Right lobe of liver (tissue), 6 donors: ENCODE measurements at regions not wholly inside any gene's neighbourhood (a gene's known extent, or its start where the extent isn't known, plus 50 kb on each side); places are given as distances from the start of the nearest gene placed in this dataset.

Experiments used
- ATAC-seq, 4 donors: fragments of 200-7000 bp; cut with Tn5 transposase; one replicate each; pipeline ENCODE4 v1.9.1; 2020; ENCODE audit warnings: mild to moderate bottlenecking in 4 of 4, moderate library complexity in 4 of 4
- DNase-seq, 3 donors: peaks; one replicate each; pipeline ENCODE4 v3.0.0-alpha.2; 2020
- H3K27ac ChIP-seq, 3 donors: fragments of 200-600 bp; one replicate each; pipeline ENCODE4 v1.8.0; 2022
- H3K27me3 ChIP-seq, 2 donors: fragments of 200-600 bp; one replicate each; pipeline ENCODE4 v1.8.0; 2022
- H3K36me3 ChIP-seq, 4 donors: fragments of 200-600 bp; sonication (generic) in 1 of 4; one replicate each; pipeline versions ENCODE4 v1.5.1 to v1.8.0; 2017 to 2022; ENCODE audit warnings: control low read depth in 1 of 4
- H3K4me1 ChIP-seq, 4 donors: fragments of 200-600 bp; sonication (generic) in 1 of 4; one replicate each; pipeline versions ENCODE4 v1.5.1 to v1.8.0; 2017 to 2022; ENCODE audit warnings: control low read depth in 1 of 4
- H3K4me3 ChIP-seq, 3 donors: fragments of 200-600 bp; one replicate each; pipeline ENCODE4 v1.8.0; 2022
- H3K9me3 ChIP-seq, 4 donors: fragments of 200-600 bp; sonication (generic) in 1 of 4; one replicate each; pipeline versions ENCODE4 v1.5.1 to v1.8.0; 2017 to 2022; ENCODE audit warnings: control low read depth in 1 of 4
- CTCF ChIP-seq, 4 donors: fragments of 200-600 bp in 3 of 4; fragments of 450-650 bp in 1 of 4; IDR thresholded peaks; one replicate each; pipeline versions ENCODE4 v1.5.1 to v1.8.0; 2016 to 2022; ENCODE audit warnings: antibody characterized with exemption in 4 of 4, mild to moderate bottlenecking in 2 of 4
- POLR2A ChIP-seq: fragments of 450-650 bp; IDR thresholded peaks from one replicate; pipeline ENCODE4 v1.6.1; 2017; ENCODE audit warnings: antibody characterized with exemption, mild to moderate bottlenecking
- WGBS: methylation state at CpG from one replicate; pipeline ENCODE4 v1.1.6; 2018; ENCODE audit warnings: low coverage, low lambda C conversion rate; ENCODE audit not compliant: insufficient coverage; ENCODE audit errors: missing lambda C conversion rate; 5-methylcytosine and 5-hydroxymethylcytosine counted together
- intact Hi-C, 2 donors: fragments of 100-400 bp; cut with DNase I; formaldehyde crosslinking; loops; one replicate each; pipeline versions ENCODE4 v1.11.2 to v1.14.1; 2022
- donor health status: DM: no; HTN: yes; CAD: no.
- donor health status: DM: no; HTN: no; CAD: no.
- donor health status: DM: no; HTN: no; CAD: no.
- donor health status: DM: no; HTN: yes; CAD: no.
- donor health status: DM: no; HTN: yes; CAD: no.

- intact Hi-C loops: no loop called here
- Histone ChIP-seq H3K9me3 (no peaks in the 10 kb centered on the region), H3K4me1 (no peaks in the 10 kb centered on the region), H3K27me3 (no peaks in the 10 kb centered on the region), H3K27ac (no peak overlapping the region), H3K36me3 (no peaks in the 10 kb centered on the region), H3K4me3 (no peak overlapping the region)
- ATAC-seq: no peak
- DNase-seq: no peak
- no peak for TF ChIP-seq CTCF (IDR thresholded peaks at IDR 0.05)
- no peak for TF ChIP-seq POLR2A
- WGBS: 57% methylated on average over 2 of the region's 2 CpGs
These were observed 1065.9 kb upstream of the RBFOX1 start for GRCh38 chr16:6266703-6267102.

GRCh38 chr16:6265968-6266367, 1066.7 kb upstream of the RBFOX1 start:
- no peak for ATAC-seq
- no peak overlapping the region for H3K27ac ChIP-seq
- WGBS: 58% methylated on average over 4 of the region's 4 CpGs
- TF ChIP-seq CTCF (IDR thresholded peaks at IDR 0.05) (no peak), POLR2A (no peak)
- DNase-seq: no peak
- intact Hi-C loops: no loop called here
- no peaks in the 10 kb centered on the region for H3K4me1 ChIP-seq
- no peaks in the 10 kb centered on the region for H3K36me3 ChIP-seq
- no peaks in the 10 kb centered on the region for H3K27me3 ChIP-seq
- H3K9me3 ChIP-seq: no peaks in the 10 kb centered on the region
- H3K4me3 ChIP-seq: no peak overlapping the region

GRCh38 chr16:6258056-6258455, 1074.6 kb upstream of the RBFOX1 start:
- intact Hi-C loops: no loop called here
- no peak overlapping the region for H3K27ac ChIP-seq
- no peaks in the 10 kb centered on the region for H3K9me3 ChIP-seq
- TF ChIP-seq POLR2A: no peak
- TF ChIP-seq CTCF (IDR thresholded peaks at IDR 0.05): no peak
- no peak for DNase-seq
- H3K27me3 ChIP-seq: no peaks in the 10 kb centered on the region
- no peak overlapping the region for H3K4me3 ChIP-seq
- ATAC-seq: no peak
- H3K4me1 ChIP-seq: no peaks in the 10 kb centered on the region
- H3K36me3 ChIP-seq: no peaks in the 10 kb centered on the region
- WGBS: 42% methylated on average over 3 of the region's 3 CpGs

GRCh38 chr16:6252541-6252940, 1080.1 kb upstream of the RBFOX1 start:
- TF ChIP-seq CTCF (IDR thresholded peaks at IDR 0.05): no peak
- TF ChIP-seq POLR2A: no peak
- 42% methylated on average over 4 of the region's 4 CpGs for WGBS
- Histone ChIP-seq H3K4me3 (no peak overlapping the region), H3K4me1 (no peaks in the 10 kb centered on the region), H3K9me3 (no peaks in the 10 kb centered on the region), H3K36me3 (no peaks in the 10 kb centered on the region), H3K27ac (no peak overlapping the region), H3K27me3 (no peaks in the 10 kb centered on the region)
- intact Hi-C loops: no loop called here
- DNase-seq: no peak
- no peak for ATAC-seq

GRCh38 chr16:6250511-6250910, 1082.1 kb upstream of the RBFOX1 start:
- Histone ChIP-seq H3K36me3 (no peaks in the 10 kb centered on the region), H3K27ac (no peak overlapping the region), H3K9me3 (no peaks in the 10 kb centered on the region), H3K4me1 (no peaks in the 10 kb centered on the region), H3K4me3 (no peak overlapping the region), H3K27me3 (no peaks in the 10 kb centered on the region)
- ATAC-seq (no peak), DNase-seq (no peak)
- WGBS: 26% methylated on average over 3 of the region's 3 CpGs
- TF ChIP-seq POLR2A: no peak
- no peak for TF ChIP-seq CTCF (IDR thresholded peaks at IDR 0.05)
- intact Hi-C loops: no loop called here
